Uterus (tissue), 2 donors: ENCODE measurements at regions not wholly inside any gene's neighbourhood (a gene's known extent, or its start where the extent isn't known, plus 50 kb on each side); places are given as distances from the start of the nearest gene placed in this dataset.

ENCODE experiments used
- POLR2A ChIP-seq, 2 donors: fragments of 450-650 bp; IDR thresholded peaks; one replicate each; pipeline ENCODE4 v1.6.1; 2016; ENCODE audit warnings: antibody characterized with exemption in 2 of 2, mild to moderate bottlenecking in 1 of 2, moderate library complexity in 1 of 2
- TF ChIP-seq, protein P1 (sequence below), 4 experiments: fragments of 200-600 bp in 2 of 4; fragments of 450-650 bp in 2 of 4; sonication (generic) in 2 of 4; IDR thresholded peaks; one replicate each; pipeline ENCODE4 v1.5.1; 2016 to 2019; ENCODE audit warnings: antibody characterized with exemption in 4 of 4, mild to moderate bottlenecking in 2 of 4, moderate library complexity in 1 of 4

DNA sequence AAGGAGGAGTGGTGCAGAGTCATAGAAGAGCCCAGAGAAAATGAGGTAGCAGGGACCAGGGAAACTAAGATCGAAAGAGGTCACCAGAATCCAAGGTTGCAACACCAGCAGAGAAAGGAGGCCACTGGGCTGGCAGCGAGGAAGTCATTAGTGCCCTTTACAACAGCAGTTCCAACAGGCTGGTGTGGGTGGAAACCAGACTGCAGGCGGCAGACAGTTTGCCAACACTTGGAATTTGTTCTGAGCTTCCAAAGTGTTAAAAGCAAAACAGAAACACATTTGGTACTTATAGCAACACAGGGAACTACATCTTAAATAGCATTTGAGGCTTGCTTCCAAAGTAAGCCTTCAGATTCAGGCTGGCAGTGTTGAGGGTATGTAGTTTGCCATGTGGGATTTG is 95.2 kb upstream of the PWP1 start:
- TF ChIP-seq, protein P1, sequence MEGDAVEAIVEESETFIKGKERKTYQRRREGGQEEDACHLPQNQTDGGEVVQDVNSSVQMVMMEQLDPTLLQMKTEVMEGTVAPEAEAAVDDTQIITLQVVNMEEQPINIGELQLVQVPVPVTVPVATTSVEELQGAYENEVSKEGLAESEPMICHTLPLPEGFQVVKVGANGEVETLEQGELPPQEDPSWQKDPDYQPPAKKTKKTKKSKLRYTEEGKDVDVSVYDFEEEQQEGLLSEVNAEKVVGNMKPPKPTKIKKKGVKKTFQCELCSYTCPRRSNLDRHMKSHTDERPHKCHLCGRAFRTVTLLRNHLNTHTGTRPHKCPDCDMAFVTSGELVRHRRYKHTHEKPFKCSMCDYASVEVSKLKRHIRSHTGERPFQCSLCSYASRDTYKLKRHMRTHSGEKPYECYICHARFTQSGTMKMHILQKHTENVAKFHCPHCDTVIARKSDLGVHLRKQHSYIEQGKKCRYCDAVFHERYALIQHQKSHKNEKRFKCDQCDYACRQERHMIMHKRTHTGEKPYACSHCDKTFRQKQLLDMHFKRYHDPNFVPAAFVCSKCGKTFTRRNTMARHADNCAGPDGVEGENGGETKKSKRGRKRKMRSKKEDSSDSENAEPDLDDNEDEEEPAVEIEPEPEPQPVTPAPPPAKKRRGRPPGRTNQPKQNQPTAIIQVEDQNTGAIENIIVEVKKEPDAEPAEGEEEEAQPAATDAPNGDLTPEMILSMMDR (IDR thresholded peaks at IDR 0.05), result no peak
- no peak for TF ChIP-seq POLR2A (IDR thresholded peaks at IDR 0.05)
